Upper lobe of right lung (tissue), 1 donor: ENCODE measurements at regions not wholly inside any gene's neighbourhood (a gene's known extent, or its start where the extent isn't known, plus 50 kb on each side); places are given as distances from the start of the nearest gene placed in this dataset.
A peak's percentile ranks its signal among the peaks of the same experiment; 100 is the strongest.

ENCODE experiments used
- ATAC-seq: fragments of 200-7000 bp; cut with Tn5 transposase; one replicate; pipeline ENCODE4 v1.9.1; 2020; ENCODE audit warnings: mild to moderate bottlenecking, moderate library complexity
- DNase-seq: peaks from one replicate; pipeline ENCODE4 v3.0.0-alpha.2; 2020
- H3K27ac ChIP-seq: fragments of 200-600 bp; one replicate; pipeline ENCODE4 v1.8.0; 2022
- H3K27me3 ChIP-seq: fragments of 200-600 bp; one replicate; pipeline ENCODE4 v1.8.0; 2022; ENCODE audit warnings: mild to moderate bottlenecking
- H3K36me3 ChIP-seq: fragments of 200-600 bp; one replicate; pipeline ENCODE4 v1.8.0; 2022
- H3K4me1 ChIP-seq: fragments of 200-600 bp; one replicate; pipeline ENCODE4 v1.8.0; 2022
- H3K4me3 ChIP-seq: fragments of 200-600 bp; one replicate; pipeline ENCODE4 v1.8.0; 2022; ENCODE audit warnings: mild to moderate bottlenecking
- H3K9me3 ChIP-seq: fragments of 200-600 bp; one replicate; pipeline ENCODE4 v1.8.0; 2022
- intact Hi-C: fragments of 100-400 bp; cut with DNase I; formaldehyde crosslinking; loops from one replicate; pipeline ENCODE4 v1.11.0; 2022
- TF ChIP-seq, protein P1 (sequence below): fragments of 200-600 bp; IDR thresholded peaks from one replicate; pipeline ENCODE4 v1.8.0; 2022; ENCODE audit warnings: antibody characterized with exemption
- donor health status: DM: no; HTN: yes; CAD: no; lungs with severe emphysema.

DNA sequence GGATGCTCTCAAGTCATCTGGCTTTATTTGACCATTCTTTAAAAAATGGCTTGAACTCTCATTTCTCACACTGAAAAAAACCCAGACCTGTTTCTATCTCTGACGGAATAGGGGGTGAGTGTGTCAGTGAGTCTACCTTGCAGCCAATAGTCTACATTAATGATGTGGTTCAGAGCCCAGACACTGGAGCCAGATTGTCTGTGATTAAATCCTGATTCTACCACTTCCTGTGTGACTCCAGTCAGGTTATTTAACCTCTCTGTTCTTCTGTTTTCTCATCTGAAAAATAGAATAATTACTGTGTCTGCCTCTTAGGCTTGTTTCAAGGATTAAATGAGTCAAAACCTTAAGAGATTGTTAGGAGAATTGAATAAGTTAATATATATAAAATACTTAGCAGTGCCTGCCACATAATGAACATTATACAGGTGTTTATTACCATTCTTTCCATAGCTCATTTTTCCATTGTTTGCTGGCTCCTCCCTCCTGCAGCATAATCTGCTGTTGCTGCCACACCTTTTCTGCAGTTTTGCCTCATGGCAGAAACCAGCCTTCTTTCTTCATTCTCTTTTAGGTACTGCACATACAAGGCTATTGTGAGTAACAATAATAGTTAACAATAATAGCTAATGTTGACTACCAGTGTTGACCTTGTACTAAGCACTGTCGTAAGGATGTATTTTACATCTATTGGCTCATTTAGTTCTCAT, 157.6 kb upstream of the IVNS1ABP start:
- no peak overlapping the region for H3K4me3 ChIP-seq
- no peaks in the 10 kb centered on the region for H3K27me3 ChIP-seq
- H3K9me3 ChIP-seq = no peaks in the 10 kb centered on the region
- intact Hi-C loops = no loop called here
- no peaks in the 10 kb centered on the region for H3K4me1 ChIP-seq
- TF ChIP-seq, protein P1, sequence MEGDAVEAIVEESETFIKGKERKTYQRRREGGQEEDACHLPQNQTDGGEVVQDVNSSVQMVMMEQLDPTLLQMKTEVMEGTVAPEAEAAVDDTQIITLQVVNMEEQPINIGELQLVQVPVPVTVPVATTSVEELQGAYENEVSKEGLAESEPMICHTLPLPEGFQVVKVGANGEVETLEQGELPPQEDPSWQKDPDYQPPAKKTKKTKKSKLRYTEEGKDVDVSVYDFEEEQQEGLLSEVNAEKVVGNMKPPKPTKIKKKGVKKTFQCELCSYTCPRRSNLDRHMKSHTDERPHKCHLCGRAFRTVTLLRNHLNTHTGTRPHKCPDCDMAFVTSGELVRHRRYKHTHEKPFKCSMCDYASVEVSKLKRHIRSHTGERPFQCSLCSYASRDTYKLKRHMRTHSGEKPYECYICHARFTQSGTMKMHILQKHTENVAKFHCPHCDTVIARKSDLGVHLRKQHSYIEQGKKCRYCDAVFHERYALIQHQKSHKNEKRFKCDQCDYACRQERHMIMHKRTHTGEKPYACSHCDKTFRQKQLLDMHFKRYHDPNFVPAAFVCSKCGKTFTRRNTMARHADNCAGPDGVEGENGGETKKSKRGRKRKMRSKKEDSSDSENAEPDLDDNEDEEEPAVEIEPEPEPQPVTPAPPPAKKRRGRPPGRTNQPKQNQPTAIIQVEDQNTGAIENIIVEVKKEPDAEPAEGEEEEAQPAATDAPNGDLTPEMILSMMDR = no peak
- no peaks in the 10 kb centered on the region for H3K36me3 ChIP-seq
- DNase-seq (no peak), ATAC-seq (no peak)
- no peak overlapping the region for H3K27ac ChIP-seq

DNA sequence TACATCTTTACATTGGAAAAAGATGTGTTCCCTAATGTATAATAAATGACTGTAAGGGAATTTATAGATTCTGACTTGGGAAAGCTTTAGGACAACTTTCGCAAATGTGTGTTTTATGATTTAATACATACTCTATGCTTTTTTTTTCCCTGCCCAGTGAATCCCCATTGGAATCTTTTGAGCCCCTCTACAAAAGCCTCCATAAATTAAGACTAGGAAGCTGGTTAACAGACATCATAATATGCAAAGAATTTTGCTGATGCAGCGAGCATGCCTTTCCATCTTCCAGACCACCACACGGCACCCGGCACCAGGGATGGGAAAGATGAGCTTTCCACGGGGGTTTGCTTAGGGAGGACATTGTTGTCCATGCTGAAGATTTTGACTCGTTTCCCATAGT, 156.1 kb upstream of the IVNS1ABP start:
- Histone ChIP-seq H3K36me3 (no peaks in the 10 kb centered on the region), H3K4me3 (no peak overlapping the region), H3K4me1 (no peaks in the 10 kb centered on the region), H3K27ac (no peak overlapping the region), H3K9me3 (no peaks in the 10 kb centered on the region), H3K27me3 (no peaks in the 10 kb centered on the region)
- TF ChIP-seq, protein P1 = no peak
- ATAC-seq (no peak), DNase-seq (no peak)
- intact Hi-C loops = no loop called here

DNA sequence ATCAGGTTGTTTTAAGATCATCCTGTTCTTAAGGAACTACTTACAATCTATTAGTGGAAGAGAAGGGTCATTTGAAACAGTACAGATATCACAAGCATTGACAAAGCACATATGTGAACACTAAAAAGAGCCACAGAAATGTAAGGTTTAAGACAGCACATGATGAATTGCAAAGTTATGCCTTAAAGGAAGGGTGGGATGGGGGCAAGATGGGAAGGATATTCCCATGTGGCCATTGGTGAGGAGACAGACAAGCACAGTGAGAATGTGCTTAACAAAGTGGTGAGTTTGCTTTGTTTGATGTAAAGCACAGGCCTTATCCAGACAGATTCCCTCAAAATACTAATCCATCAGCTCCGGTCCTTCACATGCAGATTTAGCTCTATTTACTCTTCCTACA, 151.6 kb upstream of the IVNS1ABP start:
- ATAC-seq = no peak
- no peaks in the 10 kb centered on the region for H3K4me1 ChIP-seq
- intact Hi-C loops = no loop called here

DNA sequence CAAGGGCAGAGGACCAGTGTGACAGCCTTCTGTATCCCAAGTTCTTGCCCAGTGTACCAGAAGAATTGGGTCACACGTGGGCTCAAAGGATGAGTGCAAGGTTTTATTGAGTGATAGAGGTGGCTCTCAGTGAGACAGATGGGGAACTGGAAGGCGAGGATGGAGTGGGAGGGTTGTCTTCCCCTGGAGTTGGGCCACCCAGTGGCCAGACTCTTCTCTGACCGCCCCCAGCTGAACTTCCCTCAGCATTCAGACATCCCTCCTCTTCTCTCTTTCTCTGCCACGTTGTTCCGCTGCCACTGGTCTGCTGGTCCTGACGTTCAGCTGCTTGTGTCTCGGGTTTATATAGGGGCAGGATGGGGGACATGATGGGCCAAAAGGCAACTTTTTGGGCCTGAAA, 150.1 kb upstream of the IVNS1ABP start:
- intact Hi-C loops = no loop called here
- H3K4me1 ChIP-seq = no peaks in the 10 kb centered on the region
- no peak overlapping the region for H3K27ac ChIP-seq
- no peaks in the 10 kb centered on the region for H3K9me3 ChIP-seq
- peak; percentile 67 for DNase-seq
- H3K4me3 ChIP-seq = no peak overlapping the region
- peak; percentile 92 for ATAC-seq
- H3K27me3 ChIP-seq = no peaks in the 10 kb centered on the region
- no peaks in the 10 kb centered on the region for H3K36me3 ChIP-seq
- TF ChIP-seq, protein P1 = no peak

More for the DNA sequence above, 151.6 kb upstream of the IVNS1ABP start:
- H3K36me3 ChIP-seq = no peaks in the 10 kb centered on the region
- H3K4me3 ChIP-seq = no peak overlapping the region
- no peak overlapping the region for H3K27ac ChIP-seq
- TF ChIP-seq, protein P1 = no peak
- H3K27me3 ChIP-seq = no peaks in the 10 kb centered on the region
- DNase-seq = no peak
- no peaks in the 10 kb centered on the region for H3K9me3 ChIP-seq

DNA sequence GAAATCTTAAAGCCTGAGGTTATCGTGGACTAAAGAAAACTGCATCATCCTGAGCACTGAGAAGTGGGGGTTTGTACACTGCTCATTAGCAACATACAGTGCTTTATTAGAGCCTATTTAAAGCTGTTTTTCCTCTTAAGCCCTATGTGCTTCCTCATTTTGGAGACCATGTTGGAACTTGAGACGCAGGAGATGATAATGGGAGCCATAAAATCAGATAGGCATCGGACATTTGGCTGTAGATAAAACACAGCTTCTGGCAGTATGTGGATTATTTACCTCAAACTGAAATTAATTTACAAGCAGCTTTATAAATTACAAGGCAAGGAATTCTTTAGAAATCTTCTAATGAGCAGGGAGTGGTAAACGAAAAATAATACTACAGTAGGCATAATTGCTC, 147.7 kb upstream of the IVNS1ABP start:
- TF ChIP-seq, protein P1 = no peak
- Histone ChIP-seq H3K27ac (no peak overlapping the region), H3K4me3 (no peak overlapping the region), H3K9me3 (no peaks in the 10 kb centered on the region), H3K4me1 (no peaks in the 10 kb centered on the region), H3K36me3 (no peaks in the 10 kb centered on the region), H3K27me3 (no peaks in the 10 kb centered on the region)
- ATAC-seq = no peak
- DNase-seq = no peak
- intact Hi-C loops = no loop called here

DNA sequence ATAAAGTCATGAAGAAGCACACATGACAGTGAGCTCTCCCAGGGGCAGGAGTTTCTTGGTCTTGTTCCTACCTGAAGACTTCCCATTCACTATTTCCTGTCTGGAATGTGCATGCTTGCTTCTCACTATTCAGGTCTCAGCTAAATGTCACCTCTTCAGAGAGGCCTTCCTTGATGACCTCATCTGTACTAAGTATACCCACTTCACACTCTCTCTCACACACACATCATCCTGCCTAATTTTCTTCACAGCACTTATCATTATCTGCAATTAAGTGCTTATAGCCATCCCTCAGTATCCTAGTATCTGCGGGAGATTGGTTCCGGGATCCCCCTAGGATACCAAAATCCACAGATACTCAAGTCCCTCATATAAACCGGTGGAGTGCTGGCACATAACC, 146.4 kb upstream of the IVNS1ABP start:
- Histone ChIP-seq H3K4me1 (no peaks in the 10 kb centered on the region), H3K4me3 (no peak overlapping the region), H3K36me3 (no peaks in the 10 kb centered on the region), H3K9me3 (no peaks in the 10 kb centered on the region), H3K27ac (no peak overlapping the region), H3K27me3 (no peaks in the 10 kb centered on the region)
- TF ChIP-seq, protein P1 = no peak
- ATAC-seq = no peak
- intact Hi-C loops = no loop called here
- no peak for DNase-seq
